ENCODE measurements at regions not wholly inside any gene's neighbourhood (a gene's known extent, or its start where the extent isn't known, plus 50 kb on each side); places are given as distances from the start of the nearest gene placed in this dataset.

- TF ChIP-seq EZH2 (IDR thresholded peaks at IDR 0.05; ENCODE audit: insufficient read depth, poor library complexity, severe bottlenecking) (no peak), EZH2phosphoT487 (IDR thresholded peaks at IDR 0.05; ENCODE audit: insufficient read depth, low read depth) (no peak)
These were observed 65.1 kb upstream of the C4orf54 start for GRCh38 chr4:99722725-99723124.
